SK-N-SH (cell line): ENCODE measurements at regions not wholly inside any gene's neighbourhood (a gene's known extent, or its start where the extent isn't known, plus 50 kb on each side); places are given as distances from the start of the nearest gene placed in this dataset.

ENCODE experiments used
- CTCF ChIA-PET: fragments of 300-600, 350-600 bp; formaldehyde crosslinking; extraction: SDS; loops from one replicate; lab custom pipeline; 2021; lab: Yijun Ruan, JAX
- POLR2A ChIA-PET: fragments of 350-600 bp; sonication (Branson Sonifier 250); formaldehyde crosslinking; extraction: SDS; loops from one replicate; lab custom pipeline; 2020; ENCODE audit warnings: antibody characterized with exemption, inconsistent platforms; lab: Yijun Ruan, JAX
- DNase-seq: peaks from one replicate; pipeline ENCODE4 v3.0.0; 2012
- H2AFZ ChIP-seq: fragments of 200-600 bp; sonication (generic); 2 replicates; pipeline ENCODE4 v1.8.1; 2016; ENCODE audit warnings: antibody characterized with exemption, mild to moderate bottlenecking, low read depth
- H3F3A ChIP-seq: fragments of 200-600 bp; sonication (generic); replicated peaks from 2 replicates; pipeline ENCODE3; 2016; ENCODE audit warnings: antibody characterized with exemption, mild to moderate bottlenecking; ENCODE audit not compliant: insufficient read depth
- H3K27ac ChIP-seq, 2 experiments: fragments of 200-500 bp in 1 of 2; fragments of 200-600 bp in 1 of 2; sonication (Bioruptor generic) in 1 of 2; sonication (generic), shearing (Covaris generic) in 1 of 2; 2 replicates each; pipeline versions ENCODE4 v1.5.1 to v1.6.1; 2014 to 2016; ENCODE audit warnings: low read depth in 2 of 2, inconsistent platforms in 1 of 2, low read length in 1 of 2, mild to moderate bottlenecking in 1 of 2, mixed read lengths in 1 of 2
- H3K27me3 ChIP-seq: fragments of 200-600 bp; sonication (generic), shearing (Covaris generic); 2 replicates; pipeline ENCODE4 v1.6.1; 2016; ENCODE audit warnings: mixed run types; ENCODE audit not compliant: insufficient read depth
- H3K36me3 ChIP-seq, 2 experiments: fragments of 200-500 bp in 1 of 2; fragments of 200-600 bp in 1 of 2; sonication (Bioruptor generic) in 1 of 2; sonication (generic) in 1 of 2; replicated peaks in 1 of 2; 2 replicates each; pipeline versions ENCODE3 to v1.5.1; 2014 to 2016; ENCODE audit warnings: low read length in 1 of 2, mild to moderate bottlenecking in 1 of 2; ENCODE audit not compliant: insufficient read depth in 2 of 2, control insufficient read depth in 1 of 2
- H3K4me1 ChIP-seq, 2 experiments: fragments of 200-500 bp in 1 of 2; fragments of 200-600 bp in 1 of 2; sonication (Bioruptor generic) in 1 of 2; sonication (generic), shearing (Covaris generic) in 1 of 2; 2 replicates each; pipeline versions ENCODE4 v1.5.1 to v1.6.1; 2014 to 2016; ENCODE audit warnings: low read depth in 1 of 2, low read length in 1 of 2, mixed run types in 1 of 2; ENCODE audit not compliant: insufficient read depth in 2 of 2, control insufficient read depth in 1 of 2
- H3K4me2 ChIP-seq: fragments of 200-600 bp; sonication (generic), shearing (Covaris generic); 2 replicates; pipeline ENCODE4 v1.6.1; 2017; ENCODE audit warnings: mixed run types
- H3K4me3 ChIP-seq, 2 experiments: fragments of 200-500 bp in 1 of 2; fragments of 200-600 bp in 1 of 2; sonication (Bioruptor generic) in 1 of 2; sonication (generic), shearing (Covaris generic) in 1 of 2; 2 replicates each; pipeline versions ENCODE4 v1.5.1 to v1.8.1; 2014 to 2016; ENCODE audit warnings: low read depth in 2 of 2, inconsistent platforms in 1 of 2, low read length in 1 of 2, mild to moderate bottlenecking in 1 of 2, mixed read lengths in 1 of 2, moderate library complexity in 1 of 2
- H3K79me2 ChIP-seq: fragments of 200-600 bp; sonication (generic); 2 replicates; pipeline ENCODE4 v1.8.1; 2017; ENCODE audit warnings: mild to moderate bottlenecking; ENCODE audit not compliant: insufficient read depth
- H3K9ac ChIP-seq: fragments of 200-600 bp; sonication (generic); 2 replicates; pipeline ENCODE4 v1.6.1; 2017; ENCODE audit warnings: mixed run types
- H3K9me2 ChIP-seq: fragments of 200-600 bp; sonication (generic); 2 replicates; pipeline ENCODE4 v1.6.1; 2017; ENCODE audit warnings: mixed run types
- H3K9me3 ChIP-seq: fragments of 200-600 bp; sonication (generic); 2 replicates; pipeline ENCODE4 v1.6.1; 2017; ENCODE audit warnings: mixed run types, mild to moderate bottlenecking, moderate library complexity
- H4K20me1 ChIP-seq: fragments of 200-600 bp; sonication (generic); 2 replicates; pipeline ENCODE4 v1.6.1; 2017; ENCODE audit warnings: mild to moderate bottlenecking, mixed run types; ENCODE audit not compliant: insufficient read depth
- CHD2 ChIP-seq: fragments of 150-350 bp; IDR thresholded peaks from 2 replicates; pipeline ENCODE4 v1.6.1; 2018; ENCODE audit warnings: low read length; ENCODE audit not compliant: partially characterized antibody
- FOXJ3 ChIP-seq: sonication (generic); formaldehyde crosslinking; IDR thresholded peaks from 2 replicates; pipeline ENCODE4 v1.5.1; 2020; ENCODE audit warnings: mild to moderate bottlenecking, missing genetic modification reagents
- GABPA ChIP-seq: IDR thresholded peaks from 2 replicates; pipeline ENCODE4 v1.4.0; 2012; ENCODE audit warnings: low read depth, mild to moderate bottlenecking
- GATA2 ChIP-seq: sonication (generic); formaldehyde crosslinking; IDR thresholded peaks from 2 replicates; pipeline ENCODE4 v1.5.0; 2020; ENCODE audit warnings: mild to moderate bottlenecking, missing genetic modification reagents
- MAX ChIP-seq: IDR thresholded peaks from 2 replicates; pipeline ENCODE4 v1.4.0; 2012; ENCODE audit warnings: low read depth
- MXI1 ChIP-seq: IDR thresholded peaks from 2 replicates; pipeline ENCODE4 v1.6.1; 2012; ENCODE audit warnings: mild to moderate bottlenecking, low read depth, low read length, improper control_type of control experiment
- NRF1 ChIP-seq: IDR thresholded peaks from 2 replicates; pipeline ENCODE4 v1.6.1; 2012; ENCODE audit warnings: low read depth, mild to moderate bottlenecking, low read length
- RFX5 ChIP-seq: IDR thresholded peaks from 2 replicates; pipeline ENCODE4 v1.6.1; 2012; ENCODE audit warnings: mild to moderate bottlenecking, improper control_type of control experiment, low read length
- RXRA ChIP-seq: IDR thresholded peaks from 2 replicates; pipeline ENCODE4 v1.4.0; 2012; ENCODE audit warnings: low read depth, mild to moderate bottlenecking, borderline replicate concordance
- TCF12 ChIP-seq: IDR thresholded peaks from 2 replicates; pipeline ENCODE4 v1.4.0; 2012
- TEAD4 ChIP-seq: IDR thresholded peaks from 2 replicates; pipeline ENCODE4 v1.4.0; 2012; ENCODE audit warnings: mild to moderate bottlenecking, borderline replicate concordance; ENCODE audit not compliant: insufficient read depth
- USF2 ChIP-seq: fragments of 150-350 bp; IDR thresholded peaks from 2 replicates; pipeline ENCODE4 v1.6.1; 2017; ENCODE audit warnings: antibody characterized with exemption, low read length, low read depth, borderline replicate concordance
- YY1 ChIP-seq: IDR thresholded peaks from 2 replicates; pipeline ENCODE4 v1.4.0; 2012; ENCODE audit warnings: low read depth, mild to moderate bottlenecking
- WGBS: methylation state at CpG from one replicate; pipeline ENCODE4 v1.1.6; 2017; ENCODE audit warnings: low lambda C conversion rate; 5-methylcytosine and 5-hydroxymethylcytosine counted together
- TF ChIP-seq, protein P1 (sequence below): IDR thresholded peaks from 2 replicates; pipeline ENCODE4; 2012
- TF ChIP-seq, protein P2 (sequence below): IDR thresholded peaks from 2 replicates; pipeline ENCODE4 v1.4.0; 2012; ENCODE audit warnings: low read depth, borderline replicate concordance

DNA sequence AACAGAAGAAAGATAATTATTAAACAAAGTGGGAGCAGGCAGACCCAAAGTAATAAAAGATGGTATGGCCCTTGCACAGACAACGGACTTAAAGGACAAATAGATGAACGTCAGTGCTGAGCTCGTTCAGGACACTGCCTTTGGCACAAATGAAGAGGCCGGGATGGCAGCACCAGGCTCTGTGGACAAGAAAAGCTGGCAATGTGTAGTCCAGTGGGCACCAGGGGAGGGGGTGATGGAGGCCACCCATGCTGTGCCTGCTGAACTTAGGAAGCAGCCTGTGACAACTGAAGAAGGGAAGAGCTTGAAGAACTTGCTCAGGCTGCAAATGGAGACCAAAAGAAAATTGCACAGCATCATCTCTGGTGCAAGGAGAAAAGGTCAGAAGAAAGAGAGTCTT lies 131.0 kb downstream of the ANKRD60 start (continued):
- TF ChIP-seq RXRA (no peak), TEAD4 (no peak)

GRCh38 chr20:58096880-58097423 lies 131.5 kb downstream of the ANKRD60 start:
- no peak overlapping the region for H2AFZ ChIP-seq
- TF ChIP-seq MAX (no peak), RXRA (no peak), YY1 (no peak), CHD2 (no peak), MXI1 (no peak), RFX5 (no peak), GABPA (no peak), NRF1 (no peak), FOXJ3 (CRISPR knock-in tag) (no peak), USF2 (no peak), TCF12 (no peak), GATA2 (no peak)
- TF ChIP-seq, protein P1, sequence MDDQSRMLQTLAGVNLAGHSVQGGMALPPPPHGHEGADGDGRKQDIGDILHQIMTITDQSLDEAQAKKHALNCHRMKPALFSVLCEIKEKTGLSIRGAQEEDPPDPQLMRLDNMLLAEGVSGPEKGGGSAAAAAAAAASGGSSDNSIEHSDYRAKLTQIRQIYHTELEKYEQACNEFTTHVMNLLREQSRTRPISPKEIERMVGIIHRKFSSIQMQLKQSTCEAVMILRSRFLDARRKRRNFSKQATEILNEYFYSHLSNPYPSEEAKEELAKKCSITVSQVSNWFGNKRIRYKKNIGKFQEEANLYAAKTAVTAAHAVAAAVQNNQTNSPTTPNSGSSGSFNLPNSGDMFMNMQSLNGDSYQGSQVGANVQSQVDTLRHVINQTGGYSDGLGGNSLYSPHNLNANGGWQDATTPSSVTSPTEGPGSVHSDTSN: no peak
- TF ChIP-seq, protein P2, sequence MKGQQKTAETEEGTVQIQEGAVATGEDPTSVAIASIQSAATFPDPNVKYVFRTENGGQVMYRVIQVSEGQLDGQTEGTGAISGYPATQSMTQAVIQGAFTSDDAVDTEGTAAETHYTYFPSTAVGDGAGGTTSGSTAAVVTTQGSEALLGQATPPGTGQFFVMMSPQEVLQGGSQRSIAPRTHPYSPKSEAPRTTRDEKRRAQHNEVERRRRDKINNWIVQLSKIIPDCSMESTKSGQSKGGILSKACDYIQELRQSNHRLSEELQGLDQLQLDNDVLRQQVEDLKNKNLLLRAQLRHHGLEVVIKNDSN: no peak
- no peaks in the 10 kb centered on the region for H3F3A ChIP-seq
- H3K9me2 ChIP-seq: no peaks in the 10 kb centered on the region
- ChIA-PET CTCF (interaction anchor here (1.1 to 8.3 kb wide), 2 partner anchors 10 to 474 kb away, joined by 3 to 52 read pairs; no protein-coding TSS in a partner anchor), POLR2A (no interaction called here)
- WGBS: 49% methylated on average over 8 of the region's 8 CpGs
- H3K4me2 ChIP-seq: no peak overlapping the region
- no peak overlapping the region for H3K9ac ChIP-seq
- no peaks in the 10 kb centered on the region for H3K27me3 ChIP-seq
- H3K4me1 ChIP-seq: no peaks in the 10 kb centered on the region
- no peaks in the 10 kb centered on the region for H4K20me1 ChIP-seq
- no peaks in the 10 kb centered on the region for H3K36me3 ChIP-seq
- no peaks in the 10 kb centered on the region for H3K9me3 ChIP-seq
- H3K27ac ChIP-seq: no peak overlapping the region
- no peak for DNase-seq
- H3K79me2 ChIP-seq: no peaks in the 10 kb centered on the region
- no peak overlapping the region for H3K4me3 ChIP-seq
